Immature natural killer cell (primary cell): ENCODE measurements at regions not wholly inside any gene's neighbourhood (a gene's known extent, or its start where the extent isn't known, plus 50 kb on each side); places are given as distances from the start of the nearest gene placed in this dataset.
"Not testable (repeated sequence)": the region's sequence is repeated elsewhere in the genome, so short reads cannot be mapped to it uniquely, and the experiment has no call there.

Experiments
- DNase-seq, 3 donors: peaks; one replicate each; pipeline ENCODE4 v3.0.0; 2022; ENCODE audit warnings: mixed read lengths in 1 of 3
- H3K27ac Mint-ChIP-seq, 6 donors: one replicate each; pipeline ENCODE4 v1.8.0; 2020; ENCODE audit warnings: mixed read lengths in 6 of 6, mild to moderate bottlenecking in 5 of 6, inconsistent platforms in 4 of 6, moderate library complexity in 3 of 6
- H3K27me3 Mint-ChIP-seq, 3 donors: one replicate each; pipeline ENCODE4 v1.8.0; 2020 to 2021; ENCODE audit warnings: low read depth in 3 of 3, mild to moderate bottlenecking in 3 of 3, mixed read lengths in 3 of 3, moderate library complexity in 3 of 3, inconsistent platforms in 1 of 3
- H3K36me3 Mint-ChIP-seq, 3 donors: one replicate each; pipeline ENCODE4 v1.8.0; 2020; ENCODE audit warnings: mixed read lengths in 3 of 3, inconsistent platforms in 2 of 3, mild to moderate bottlenecking in 2 of 3
- H3K4me1 Mint-ChIP-seq, 2 donors: one replicate each; pipeline ENCODE4 v1.8.0; 2020; ENCODE audit warnings: inconsistent platforms in 2 of 2, mild to moderate bottlenecking in 2 of 2, mixed read lengths in 2 of 2, moderate library complexity in 1 of 2
- H3K4me3 Mint-ChIP-seq, 5 donors: one replicate each; pipeline ENCODE4 v1.8.0; 2020; ENCODE audit warnings: mild to moderate bottlenecking in 5 of 5, mixed read lengths in 5 of 5, inconsistent platforms in 3 of 5, moderate library complexity in 3 of 5
- H3K9me3 Mint-ChIP-seq, 6 donors: one replicate each; pipeline ENCODE4 v1.8.0; 2020; ENCODE audit warnings: mild to moderate bottlenecking in 6 of 6, mixed read lengths in 6 of 6, inconsistent platforms in 4 of 6, moderate library complexity in 3 of 6

DNA sequence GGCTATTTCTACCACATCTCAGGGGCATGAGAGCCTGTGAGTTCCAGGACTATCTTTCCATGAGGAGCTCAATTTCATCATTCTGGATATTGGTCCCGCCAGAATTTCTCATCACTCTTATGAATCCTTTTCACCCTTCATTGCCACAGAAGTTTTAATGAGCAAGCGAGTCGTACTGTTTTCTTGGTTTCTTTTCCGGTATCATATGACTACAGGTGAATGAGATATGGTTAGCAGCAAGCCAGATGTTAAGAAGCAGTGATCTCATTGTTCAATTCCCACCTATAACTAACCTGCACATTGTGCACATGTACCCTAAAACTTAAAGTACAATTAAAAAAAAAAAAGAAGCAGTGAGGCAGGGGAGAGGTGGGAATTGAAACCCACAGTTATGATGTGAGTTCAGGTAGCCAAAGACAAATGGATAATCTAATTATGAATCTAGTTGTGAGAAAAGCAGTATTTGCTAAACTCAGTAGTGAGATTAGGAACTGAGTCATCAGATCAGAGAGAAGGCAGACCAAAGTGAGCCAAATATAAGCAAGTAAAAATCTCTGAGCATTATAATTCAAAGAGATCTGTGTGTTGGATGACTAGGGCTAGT, 78.0 kb upstream of the ELOVL5 start:
- H3K36me3 Mint-ChIP-seq = no peaks in the 10 kb centered on the region
- H3K27me3 Mint-ChIP-seq = peaks cover 0 to 7% (median 6%) of the 10 kb centered on the region in 3 donors
- no peak overlapping the region for H3K4me3 Mint-ChIP-seq
- H3K4me1 Mint-ChIP-seq = peaks cover 19 to 24% of the 10 kb centered on the region in 2 donors
- no peak for DNase-seq
- H3K27ac Mint-ChIP-seq = no peak overlapping the region
- no peaks in the 10 kb centered on the region for H3K9me3 Mint-ChIP-seq

DNA sequence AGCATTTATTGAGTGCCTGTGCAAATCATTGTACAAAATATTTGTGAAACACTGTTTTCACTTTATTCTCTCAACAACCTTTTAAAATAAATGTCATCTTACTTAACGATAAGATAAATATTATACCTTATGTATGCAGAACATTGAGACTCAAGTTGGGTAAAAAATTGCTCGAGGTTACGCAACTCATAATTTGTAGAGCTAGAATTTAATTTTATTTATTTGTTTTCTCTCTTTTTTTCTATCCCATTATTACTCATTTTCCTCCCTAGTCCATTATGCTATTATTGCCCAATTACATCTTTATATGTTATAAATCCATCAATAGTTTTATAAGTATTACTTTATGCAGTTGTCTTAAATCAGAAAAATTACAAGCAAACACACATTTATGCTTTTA, 77.4 kb upstream of the ELOVL5 start:
- Mint-ChIP-seq H3K4me3 (no peak overlapping the region), H3K4me1 (peaks cover 19 to 24% of the 10 kb centered on the region in 2 donors), H3K27ac (no peak overlapping the region), H3K36me3 (no peaks in the 10 kb centered on the region), H3K27me3 (peaks cover 0 to 7% (median 6%) of the 10 kb centered on the region in 3 donors), H3K9me3 (no peaks in the 10 kb centered on the region)
- no peak for DNase-seq

DNA sequence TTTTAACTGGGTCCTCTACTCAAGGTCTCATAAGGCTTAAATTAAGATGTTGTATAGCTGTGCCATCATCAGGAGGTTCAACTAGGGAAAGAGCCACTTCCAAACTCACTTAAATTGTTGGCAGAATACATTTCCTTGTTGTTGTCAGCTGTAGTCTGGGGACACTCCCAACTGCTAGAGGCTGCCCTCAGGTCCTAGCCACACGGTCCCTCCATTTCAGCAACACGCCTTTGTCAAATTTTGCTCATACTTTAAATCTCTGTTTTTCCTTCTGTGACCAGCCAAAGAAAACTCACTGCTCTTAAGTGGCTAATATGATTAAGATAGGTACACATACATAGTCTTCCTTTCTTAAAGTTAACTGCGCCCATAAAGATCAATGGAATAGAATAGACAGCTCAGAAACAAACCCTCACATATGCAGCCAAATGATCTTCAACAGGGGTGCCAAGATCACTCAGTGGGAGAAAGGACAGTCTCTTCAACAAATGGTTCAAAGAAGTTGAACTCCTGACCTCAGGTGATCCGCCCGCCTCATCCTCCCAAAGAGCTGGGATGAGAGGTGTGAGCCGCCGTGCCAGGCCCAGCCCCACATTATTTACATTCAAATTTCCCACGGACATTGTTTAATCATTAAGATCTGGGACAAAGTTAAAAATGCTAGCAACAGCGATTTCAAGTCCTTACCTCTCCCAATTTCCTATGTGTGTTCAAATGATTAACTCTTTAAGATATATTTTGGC, 76.4 kb upstream of the ELOVL5 start:
- Mint-ChIP-seq H3K27ac (no peak overlapping the region), H3K27me3 (peaks cover 0 to 7% (median 6%) of the 10 kb centered on the region in 3 donors), H3K4me3 (no peak overlapping the region), H3K9me3 (no peaks in the 10 kb centered on the region), H3K4me1 (peaks cover 19 to 24% of the 10 kb centered on the region in 2 donors), H3K36me3 (no peaks in the 10 kb centered on the region)
- DNase-seq = no peak

DNA sequence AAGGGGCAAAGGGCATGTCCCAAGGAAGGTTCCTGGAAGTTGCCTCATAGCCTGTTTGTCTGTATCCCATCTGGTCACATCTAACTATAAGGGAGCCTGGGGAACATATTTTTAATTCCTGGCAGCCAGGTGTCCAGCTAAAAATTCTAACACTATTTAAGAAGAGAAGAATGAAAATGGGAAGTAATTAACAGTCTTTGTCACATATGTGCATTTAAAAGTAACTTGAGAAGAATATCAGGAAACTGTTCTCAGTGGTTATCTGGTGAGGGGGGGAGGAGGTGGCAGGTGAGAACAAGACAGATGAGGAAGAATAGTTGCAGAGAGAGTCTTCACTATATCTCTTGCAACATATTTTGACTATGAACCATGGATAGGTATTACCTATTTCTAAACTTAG, 75.5 kb upstream of the ELOVL5 start:
- no peak overlapping the region for H3K4me3 Mint-ChIP-seq
- peaks cover 12 to 15% of the 10 kb centered on the region in 2 donors for H3K4me1 Mint-ChIP-seq
- peaks cover 0 to 7% (median 6%) of the 10 kb centered on the region in 3 donors for H3K27me3 Mint-ChIP-seq
- H3K27ac Mint-ChIP-seq = peak overlapping the region in 1 of 6 donors; percentile 5
- H3K9me3 Mint-ChIP-seq = no peaks in the 10 kb centered on the region
- no peak for DNase-seq
- H3K36me3 Mint-ChIP-seq = no peaks in the 10 kb centered on the region

DNA sequence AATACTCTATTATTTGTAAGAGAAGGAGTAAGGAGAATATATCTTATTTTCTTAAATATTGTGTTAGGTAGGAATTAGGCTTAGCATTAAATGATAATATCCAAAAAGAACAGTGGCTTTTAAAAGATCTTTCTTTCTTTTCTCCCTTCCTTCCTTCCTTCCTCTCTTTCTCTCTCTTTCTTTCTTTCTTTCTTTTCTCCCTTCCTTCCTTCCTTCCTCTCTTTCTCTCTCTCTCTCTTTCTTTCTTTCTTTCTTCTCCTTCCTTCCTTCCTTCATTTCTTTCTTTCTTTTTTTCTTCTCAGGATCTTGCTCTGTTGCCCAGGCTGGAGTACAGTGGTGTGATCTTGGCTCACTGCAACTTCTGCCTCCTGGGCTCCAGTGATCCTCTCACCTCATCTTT, 74.8 kb upstream of the ELOVL5 start:
- H3K9me3 Mint-ChIP-seq, H3K4me1 Mint-ChIP-seq, DNase-seq, H3K36me3 Mint-ChIP-seq, H3K4me3 Mint-ChIP-seq, H3K27me3 Mint-ChIP-seq, H3K27ac Mint-ChIP-seq: not testable (repeated sequence)

DNA sequence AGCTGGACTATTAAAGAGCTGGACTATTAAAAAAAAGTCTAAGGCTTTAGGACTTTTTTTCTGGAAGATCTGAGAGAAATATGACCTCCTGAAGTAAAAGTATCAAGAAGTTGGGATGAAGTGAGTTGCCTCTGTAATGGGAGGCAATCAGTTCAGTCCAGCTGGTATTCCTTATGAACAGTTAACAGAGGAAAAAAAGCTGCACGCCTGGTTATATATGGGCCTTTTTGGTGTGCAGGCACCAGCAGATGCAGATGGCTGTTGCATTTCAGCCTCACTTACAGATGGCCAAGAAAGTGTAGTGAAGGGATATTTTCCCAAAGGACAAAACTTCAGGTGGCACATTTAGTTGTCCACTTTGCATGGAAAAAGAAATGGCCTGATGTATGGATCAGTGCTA, 70.3 kb upstream of the ELOVL5 start:
- Mint-ChIP-seq H3K9me3 (no peaks in the 10 kb centered on the region), H3K4me1 (peaks cover 1 to 2% of the 10 kb centered on the region in 2 donors), H3K27me3 (peaks cover 1 to 4% (median 2%) of the 10 kb centered on the region in 3 donors), H3K36me3 (no peaks in the 10 kb centered on the region), H3K4me3 (no peak overlapping the region), H3K27ac (no peak overlapping the region)
- DNase-seq = no peak

DNA sequence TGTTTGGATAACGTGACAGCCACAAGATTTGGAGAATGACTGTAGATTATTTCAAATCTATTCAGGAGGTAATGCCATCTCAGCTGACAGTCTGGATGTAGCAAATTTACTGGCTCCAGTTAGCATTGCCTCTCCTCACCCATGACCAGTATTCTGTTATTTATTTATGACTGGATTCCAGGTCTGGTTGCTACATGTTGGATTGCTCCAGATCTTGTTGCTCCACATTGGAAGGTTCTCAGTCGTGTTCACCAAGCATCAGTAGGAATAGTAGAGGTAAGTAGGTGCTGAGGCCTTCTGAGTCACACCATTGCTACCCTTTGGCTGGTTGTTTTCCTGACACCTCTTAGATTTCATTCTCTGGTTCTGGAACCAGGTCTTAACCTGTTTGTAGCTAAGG, 69.5 kb upstream of the ELOVL5 start:
- H3K36me3 Mint-ChIP-seq = no peaks in the 10 kb centered on the region
- H3K27ac Mint-ChIP-seq = no peak overlapping the region
- no peaks in the 10 kb centered on the region for H3K9me3 Mint-ChIP-seq
- H3K27me3 Mint-ChIP-seq = peaks cover 0 to 2% (median 0%) of the 10 kb centered on the region in 3 donors
- H3K4me3 Mint-ChIP-seq = no peak overlapping the region
- no peaks in the 10 kb centered on the region for H3K4me1 Mint-ChIP-seq
- DNase-seq = no peak

DNA sequence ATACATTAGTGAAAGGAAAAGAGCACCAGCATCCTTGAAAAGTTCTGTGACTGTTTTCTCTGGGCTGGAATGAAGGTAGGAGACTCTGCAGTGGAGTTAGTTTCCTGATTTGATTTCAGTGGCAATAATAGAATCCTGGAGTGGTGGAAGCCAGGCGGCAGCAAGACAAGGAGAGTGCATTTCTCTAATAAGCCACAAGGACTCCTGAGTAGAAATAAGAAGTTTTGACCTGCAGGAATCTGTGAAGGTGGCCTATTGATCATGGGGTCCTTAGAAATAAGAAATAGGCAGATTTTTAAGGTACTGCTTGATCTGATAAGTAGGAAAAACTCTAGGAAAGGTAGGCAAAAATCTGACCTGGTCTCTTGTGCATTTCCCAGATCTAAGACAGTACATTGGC, 68.4 kb upstream of the ELOVL5 start:
- Mint-ChIP-seq H3K4me1 (no peaks in the 10 kb centered on the region), H3K36me3 (no peaks in the 10 kb centered on the region), H3K9me3 (no peaks in the 10 kb centered on the region), H3K27ac (no peak overlapping the region), H3K4me3 (no peak overlapping the region), H3K27me3 (peaks cover 0 to 2% (median 0%) of the 10 kb centered on the region in 3 donors)
- DNase-seq = no peak

DNA sequence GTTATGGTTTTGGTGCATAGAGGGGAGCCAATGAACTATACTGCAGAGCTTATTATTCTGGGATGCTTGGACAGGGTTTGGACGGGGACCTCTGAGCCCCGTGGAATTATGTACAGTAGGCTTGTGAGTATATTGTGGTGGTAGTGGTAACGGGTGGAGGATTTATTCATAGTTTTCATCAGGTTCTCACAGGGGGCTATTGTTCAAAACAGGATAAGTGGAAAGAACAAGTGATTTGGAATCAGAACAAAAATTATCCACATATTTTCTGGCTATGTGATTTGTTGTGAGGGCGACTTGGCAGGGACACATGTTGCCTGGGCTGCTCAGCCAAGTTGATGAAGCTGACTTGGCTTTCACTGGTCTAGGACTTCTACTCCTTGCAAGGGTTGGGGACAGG, 64.6 kb upstream of the ELOVL5 start:
- H3K27me3 Mint-ChIP-seq = peaks cover 0 to 2% (median 0%) of the 10 kb centered on the region in 3 donors

DNA sequence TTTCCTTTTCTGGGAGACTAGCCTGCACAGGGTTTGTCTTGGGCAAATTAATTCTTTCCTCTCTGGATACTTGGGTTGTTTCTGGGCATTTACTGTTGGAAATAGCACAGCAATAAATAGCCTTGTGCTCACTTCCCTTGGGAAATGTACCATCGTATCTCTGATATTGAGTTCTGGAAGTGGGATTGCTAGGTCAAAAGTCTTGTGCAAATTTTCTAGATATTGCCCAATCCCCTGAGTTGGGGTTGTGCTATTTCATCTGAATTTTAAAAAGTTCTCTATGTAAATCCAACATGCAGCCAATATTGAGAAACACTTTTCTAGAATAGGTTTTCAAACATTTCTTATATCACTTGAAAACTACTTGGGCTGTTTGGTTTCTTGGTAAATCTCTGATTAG, 64.0 kb upstream of the ELOVL5 start:
- H3K27ac Mint-ChIP-seq = no peak overlapping the region
- no peaks in the 10 kb centered on the region for H3K9me3 Mint-ChIP-seq
- H3K36me3 Mint-ChIP-seq = no peaks in the 10 kb centered on the region
- no peak for DNase-seq
- H3K4me3 Mint-ChIP-seq = no peak overlapping the region
- peaks cover 0 to 2% (median 0%) of the 10 kb centered on the region in 3 donors for H3K27me3 Mint-ChIP-seq
- no peaks in the 10 kb centered on the region for H3K4me1 Mint-ChIP-seq

More for the DNA sequence above, 64.6 kb upstream of the ELOVL5 start:
- DNase-seq = no peak
- Mint-ChIP-seq H3K4me1 (no peaks in the 10 kb centered on the region), H3K27ac (no peak overlapping the region), H3K36me3 (no peaks in the 10 kb centered on the region), H3K4me3 (no peak overlapping the region), H3K9me3 (no peaks in the 10 kb centered on the region)

DNA sequence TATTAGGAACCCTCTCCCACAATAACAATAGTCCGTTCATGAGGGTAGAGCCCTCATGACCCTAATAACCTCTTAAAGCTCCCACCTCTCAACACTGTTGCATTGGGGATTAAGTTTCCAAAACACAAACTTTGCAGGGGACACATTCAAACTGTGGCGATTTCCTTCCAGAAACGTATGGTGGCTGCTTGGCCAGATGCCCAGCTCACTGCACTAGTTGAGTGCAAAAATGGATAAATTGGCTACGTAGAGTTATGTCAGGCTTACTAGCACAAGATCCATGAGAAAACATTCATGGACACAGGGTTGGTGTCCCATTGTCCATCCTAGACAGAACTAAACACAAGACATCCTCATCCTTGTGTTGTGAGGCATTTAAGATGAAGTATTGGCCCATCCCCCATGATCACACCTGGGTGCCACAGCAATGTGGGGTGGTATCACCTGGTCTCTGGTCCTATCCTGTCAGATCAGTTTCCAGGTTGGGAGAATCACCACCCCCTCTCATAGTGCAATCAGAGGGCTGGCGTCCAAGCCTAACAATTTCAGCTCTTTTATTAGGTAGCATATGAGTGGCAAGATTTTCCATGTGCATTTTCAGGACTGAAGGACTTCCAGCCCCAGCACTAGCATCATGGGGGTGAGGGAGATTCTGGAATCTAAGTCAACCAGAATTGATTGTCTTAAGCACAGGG, 63.4 kb upstream of the ELOVL5 start:
- no peaks in the 10 kb centered on the region for H3K36me3 Mint-ChIP-seq

DNA sequence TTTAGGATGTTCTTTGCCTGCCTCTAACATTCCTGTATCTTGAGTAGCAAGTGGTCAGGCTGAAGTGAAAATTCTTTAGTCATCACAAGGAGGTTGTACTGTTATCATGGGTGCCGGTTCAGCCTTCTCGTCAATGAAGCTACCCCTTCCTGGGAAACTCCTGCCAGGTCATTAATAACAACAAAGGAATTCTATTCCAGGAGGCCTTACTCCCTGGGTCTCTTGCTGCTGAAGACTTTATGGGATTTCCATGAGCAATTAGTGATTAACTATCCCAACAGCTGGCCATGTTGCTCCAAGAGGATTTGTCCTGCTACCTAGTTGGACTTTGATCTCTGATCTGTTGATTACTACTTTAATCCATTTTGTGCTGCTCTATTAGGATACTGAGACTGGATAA, 62.7 kb upstream of the ELOVL5 start:
- no peak overlapping the region for H3K4me3 Mint-ChIP-seq
- DNase-seq = no peak

More for the DNA sequence above, 63.4 kb upstream of the ELOVL5 start:
- Mint-ChIP-seq H3K9me3 (no peaks in the 10 kb centered on the region), H3K4me1 (no peaks in the 10 kb centered on the region), H3K4me3 (no peak overlapping the region), H3K27me3 (peaks cover 0 to 2% (median 0%) of the 10 kb centered on the region in 3 donors), H3K27ac (no peak overlapping the region)
- DNase-seq = no peak

DNA sequence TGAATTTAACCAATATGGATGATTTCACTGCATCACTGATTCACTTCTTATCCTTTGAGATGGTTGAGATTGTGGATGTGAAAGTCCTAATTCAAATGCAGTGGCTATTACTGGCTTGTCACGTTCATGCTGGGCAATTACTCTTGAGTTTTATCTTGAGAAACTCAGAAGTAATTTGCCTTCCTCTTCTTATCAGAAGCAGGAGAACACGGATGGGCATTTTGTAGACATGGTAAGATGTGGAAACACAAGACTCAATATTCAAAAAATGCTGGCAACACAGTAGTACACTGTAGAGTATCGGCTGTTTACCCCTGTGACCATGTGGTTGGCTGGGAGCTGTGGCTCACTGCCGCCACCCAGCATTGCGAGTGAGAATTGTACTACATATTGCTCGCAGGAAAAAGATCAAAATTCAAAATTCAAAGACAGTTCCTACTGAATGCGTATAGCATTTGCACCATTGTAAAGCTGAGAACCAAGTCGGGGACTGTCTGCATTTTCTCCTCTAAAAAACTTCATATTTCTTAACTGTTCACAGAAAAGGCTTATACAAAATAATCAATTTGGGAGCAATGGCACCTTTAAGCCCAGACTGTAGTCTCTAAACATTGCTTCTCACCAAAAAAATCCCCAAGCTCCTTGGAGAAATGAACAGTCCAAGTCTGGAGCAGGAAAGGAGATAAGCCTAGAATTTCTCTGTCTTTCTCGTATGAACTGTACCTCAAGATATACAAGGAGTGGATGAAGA, 61.9 kb upstream of the ELOVL5 start:
- Mint-ChIP-seq H3K9me3 (no peaks in the 10 kb centered on the region), H3K4me3 (no peak overlapping the region), H3K4me1 (no peaks in the 10 kb centered on the region), H3K27ac (no peak overlapping the region), H3K27me3 (no peaks in the 10 kb centered on the region), H3K36me3 (no peaks in the 10 kb centered on the region)
- DNase-seq = peak; percentile 34 to 58 (median 38)

More for the DNA sequence above, 62.7 kb upstream of the ELOVL5 start:
- Mint-ChIP-seq H3K36me3 (no peaks in the 10 kb centered on the region), H3K27me3 (no peaks in the 10 kb centered on the region), H3K9me3 (no peaks in the 10 kb centered on the region), H3K4me1 (no peaks in the 10 kb centered on the region), H3K27ac (no peak overlapping the region)

DNA sequence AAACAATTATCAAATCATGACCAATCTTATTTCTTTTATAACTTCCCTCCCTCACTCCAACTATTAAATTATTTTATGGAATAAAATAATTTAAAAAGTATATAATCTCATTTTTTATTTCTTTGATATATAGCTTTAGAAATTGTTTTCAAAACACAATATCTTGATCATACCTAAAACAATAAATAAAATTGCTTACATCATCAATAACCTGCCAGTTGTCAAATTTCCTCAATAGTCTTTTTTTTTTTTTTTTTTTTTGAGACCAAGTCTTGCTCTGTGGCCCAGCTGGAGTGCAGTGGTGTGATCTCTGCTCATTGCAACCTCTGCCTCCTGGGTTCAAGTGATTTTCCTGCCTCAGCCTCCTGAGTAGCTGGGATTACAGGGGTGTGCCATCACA, 60.1 kb upstream of the ELOVL5 start:
- Mint-ChIP-seq H3K27me3 (no peaks in the 10 kb centered on the region), H3K4me3 (no peak overlapping the region), H3K36me3 (no peaks in the 10 kb centered on the region), H3K9me3 (no peaks in the 10 kb centered on the region), H3K27ac (no peak overlapping the region), H3K4me1 (no peaks in the 10 kb centered on the region)
- DNase-seq = no peak
